Testis (tissue), 2 donors: ENCODE measurements at regions not wholly inside any gene's neighbourhood (a gene's known extent, or its start where the extent isn't known, plus 50 kb on each side); places are given as distances from the start of the nearest gene placed in this dataset.
"Not testable (repeated sequence)": the region's sequence is repeated elsewhere in the genome, so short reads cannot be mapped to it uniquely, and the experiment has no call there.

Source experiments
- POLR2A ChIP-seq: fragments of 450-650 bp; IDR thresholded peaks from one replicate; pipeline ENCODE4 v1.6.1; 2017; ENCODE audit warnings: antibody characterized with exemption, mild to moderate bottlenecking, moderate library complexity
- TF ChIP-seq, protein P1 (sequence below), 3 experiments: fragments of 450-650 bp in 2 of 3; fragments of 200-600 bp in 1 of 3; sonication (generic) in 1 of 3; IDR thresholded peaks; one replicate each; pipeline ENCODE4 v1.5.1; 2016 to 2019; ENCODE audit warnings: antibody characterized with exemption in 3 of 3, mild to moderate bottlenecking in 2 of 3, moderate library complexity in 1 of 3

DNA sequence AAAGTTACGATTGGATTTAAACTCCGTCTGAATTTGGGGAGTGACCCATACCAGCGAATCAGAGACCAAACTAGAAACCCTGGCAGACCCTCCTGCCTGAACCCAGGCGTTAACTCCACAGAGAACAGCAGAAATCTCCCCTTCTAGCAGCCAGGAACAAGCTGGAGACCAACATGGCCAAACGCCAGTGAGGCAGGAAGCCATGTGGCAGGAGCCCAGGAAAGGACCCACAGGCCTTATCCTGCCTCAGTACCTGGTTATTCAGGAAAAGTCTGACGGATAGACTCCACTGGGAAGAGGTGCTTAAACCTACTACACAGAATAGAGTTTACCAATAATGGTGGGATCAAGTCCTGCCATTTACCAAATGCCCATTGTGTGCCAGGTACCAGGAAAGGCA, 106.6 kb downstream of the TRIM69 start:
- not testable (repeated sequence) for TF ChIP-seq POLR2A
- TF ChIP-seq, protein P1, sequence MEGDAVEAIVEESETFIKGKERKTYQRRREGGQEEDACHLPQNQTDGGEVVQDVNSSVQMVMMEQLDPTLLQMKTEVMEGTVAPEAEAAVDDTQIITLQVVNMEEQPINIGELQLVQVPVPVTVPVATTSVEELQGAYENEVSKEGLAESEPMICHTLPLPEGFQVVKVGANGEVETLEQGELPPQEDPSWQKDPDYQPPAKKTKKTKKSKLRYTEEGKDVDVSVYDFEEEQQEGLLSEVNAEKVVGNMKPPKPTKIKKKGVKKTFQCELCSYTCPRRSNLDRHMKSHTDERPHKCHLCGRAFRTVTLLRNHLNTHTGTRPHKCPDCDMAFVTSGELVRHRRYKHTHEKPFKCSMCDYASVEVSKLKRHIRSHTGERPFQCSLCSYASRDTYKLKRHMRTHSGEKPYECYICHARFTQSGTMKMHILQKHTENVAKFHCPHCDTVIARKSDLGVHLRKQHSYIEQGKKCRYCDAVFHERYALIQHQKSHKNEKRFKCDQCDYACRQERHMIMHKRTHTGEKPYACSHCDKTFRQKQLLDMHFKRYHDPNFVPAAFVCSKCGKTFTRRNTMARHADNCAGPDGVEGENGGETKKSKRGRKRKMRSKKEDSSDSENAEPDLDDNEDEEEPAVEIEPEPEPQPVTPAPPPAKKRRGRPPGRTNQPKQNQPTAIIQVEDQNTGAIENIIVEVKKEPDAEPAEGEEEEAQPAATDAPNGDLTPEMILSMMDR (IDR thresholded peaks at IDR 0.05): not testable (repeated sequence)
